ENCODE measurements at regions not wholly inside any gene's neighbourhood (a gene's known extent, or its start where the extent isn't known, plus 50 kb on each side); places are given as distances from the start of the nearest gene placed in this dataset.
"Not testable (repeated sequence)": the region's sequence is repeated elsewhere in the genome, so short reads cannot be mapped to it uniquely, and the experiment has no call there.

DNA sequence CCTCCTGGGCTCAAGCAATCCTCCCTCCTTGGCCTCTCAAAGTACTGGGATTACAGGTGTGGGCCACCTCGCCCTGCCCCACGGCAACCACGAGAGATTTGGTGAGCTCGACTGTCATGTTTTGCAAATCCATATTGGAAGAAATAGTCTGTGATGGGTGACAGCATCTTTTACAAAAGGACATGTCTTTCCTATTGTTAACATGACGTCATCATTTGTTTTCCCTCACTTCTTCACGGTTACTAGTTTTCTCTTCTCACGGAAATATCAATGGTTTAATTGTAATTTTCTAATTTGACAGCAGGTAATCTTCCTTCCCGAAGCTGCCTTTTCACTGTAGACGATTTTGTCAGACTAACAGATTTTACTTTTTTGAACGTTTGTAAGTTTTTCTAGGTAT lies 110.8 kb upstream of the GREM2 start:
- Histone ChIP-seq H3K27ac (ENCODE audit: low read depth, low read length) (no peak overlapping the region), H3K9me3 (ENCODE audit: control insufficient read depth, insufficient read depth, low read length) (peaks cover 8% of the 10 kb centered on the region), H3K4me3 (ENCODE audit: low read depth, low read length) (no peak overlapping the region), H3K27me3 (ENCODE audit: control insufficient read depth, insufficient read depth, low read length) (no peaks in the 10 kb centered on the region)
- no peak for DNase-seq (ENCODE audit: low read depth, low spot score)
- ChIA-PET CTCF (interaction anchor here (1.2 to 1.9 kb wide), 2 partner anchors 10 to 534 kb away, joined by 4 to 9 read pairs; no protein-coding TSS in a partner anchor), POLR2A (no interaction called here)
- TF ChIP-seq, protein P1, sequence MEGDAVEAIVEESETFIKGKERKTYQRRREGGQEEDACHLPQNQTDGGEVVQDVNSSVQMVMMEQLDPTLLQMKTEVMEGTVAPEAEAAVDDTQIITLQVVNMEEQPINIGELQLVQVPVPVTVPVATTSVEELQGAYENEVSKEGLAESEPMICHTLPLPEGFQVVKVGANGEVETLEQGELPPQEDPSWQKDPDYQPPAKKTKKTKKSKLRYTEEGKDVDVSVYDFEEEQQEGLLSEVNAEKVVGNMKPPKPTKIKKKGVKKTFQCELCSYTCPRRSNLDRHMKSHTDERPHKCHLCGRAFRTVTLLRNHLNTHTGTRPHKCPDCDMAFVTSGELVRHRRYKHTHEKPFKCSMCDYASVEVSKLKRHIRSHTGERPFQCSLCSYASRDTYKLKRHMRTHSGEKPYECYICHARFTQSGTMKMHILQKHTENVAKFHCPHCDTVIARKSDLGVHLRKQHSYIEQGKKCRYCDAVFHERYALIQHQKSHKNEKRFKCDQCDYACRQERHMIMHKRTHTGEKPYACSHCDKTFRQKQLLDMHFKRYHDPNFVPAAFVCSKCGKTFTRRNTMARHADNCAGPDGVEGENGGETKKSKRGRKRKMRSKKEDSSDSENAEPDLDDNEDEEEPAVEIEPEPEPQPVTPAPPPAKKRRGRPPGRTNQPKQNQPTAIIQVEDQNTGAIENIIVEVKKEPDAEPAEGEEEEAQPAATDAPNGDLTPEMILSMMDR (IDR thresholded peaks at IDR 0.05; ENCODE audit: low read depth, low read length) = no peak

DNA sequence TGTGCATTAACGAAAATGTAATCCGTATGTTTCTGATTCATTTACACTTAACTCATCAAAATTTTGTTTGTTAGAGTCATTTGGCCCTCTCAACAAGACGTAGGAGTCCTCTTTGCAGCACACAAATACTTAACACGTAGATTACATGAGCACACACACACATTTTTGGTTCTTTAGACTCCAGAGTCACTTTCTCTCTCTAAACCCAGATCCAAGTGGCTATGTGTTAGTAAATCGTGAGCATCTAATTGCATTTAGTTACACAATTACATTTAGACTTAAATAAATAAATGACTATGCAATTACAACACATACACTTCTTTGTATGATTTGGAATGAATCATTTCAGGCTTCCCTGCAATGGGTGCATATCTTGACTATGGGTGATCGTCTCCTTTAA lies 109.0 kb upstream of the GREM2 start:
- Histone ChIP-seq H3K4me3 (ENCODE audit: low read depth, low read length) (no peak overlapping the region), H3K27me3 (ENCODE audit: control insufficient read depth, insufficient read depth, low read length) (no peaks in the 10 kb centered on the region), H3K9me3 (ENCODE audit: control insufficient read depth, insufficient read depth, low read length) (peaks cover under 1% of the 10 kb centered on the region), H3K27ac (ENCODE audit: low read depth, low read length) (no peak overlapping the region)
- TF ChIP-seq, protein P1 (IDR thresholded peaks at IDR 0.05; ENCODE audit: low read depth, low read length) = no peak
- ChIA-PET POLR2A (no interaction called here), CTCF (no interaction called here)
- DNase-seq (ENCODE audit: low read depth, low spot score) = no peak

DNA sequence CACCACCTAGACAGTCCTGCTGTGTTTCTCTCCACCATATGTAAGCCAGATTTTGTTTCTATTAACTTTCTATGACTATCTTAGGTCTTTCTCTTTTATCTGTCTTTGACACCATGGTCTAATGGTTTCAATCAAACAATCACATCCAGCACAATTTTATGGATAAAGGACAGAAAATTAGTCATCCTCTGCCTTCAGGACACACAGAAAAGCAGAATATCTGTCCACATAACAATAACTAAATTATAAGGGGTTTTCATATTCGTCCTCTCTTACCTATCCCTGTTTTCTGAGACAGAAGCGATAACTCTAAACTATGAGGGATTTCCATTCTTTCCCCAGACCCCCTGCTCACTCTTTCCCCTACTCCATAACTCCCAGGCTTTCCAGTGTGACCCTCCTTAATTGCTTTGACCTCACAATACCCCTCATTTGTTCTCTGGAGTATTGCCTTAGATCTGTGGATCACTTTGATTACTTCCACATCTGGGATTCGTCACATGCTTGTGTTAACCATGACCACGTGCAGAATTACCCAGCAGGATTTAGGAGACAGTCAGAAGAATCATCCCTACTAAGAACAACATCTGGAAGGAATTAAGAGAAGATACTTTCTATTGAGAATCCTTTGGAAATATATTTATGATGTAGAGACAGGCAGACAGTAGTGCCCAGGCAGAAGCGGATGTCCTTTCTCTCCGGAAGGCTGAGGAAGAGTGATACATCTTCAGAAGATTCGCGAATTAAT lies 108.2 kb upstream of the GREM2 start:
- ChIA-PET CTCF (interaction anchor here (0.7 kb wide), 2 partner anchors 25 to 715 kb away, joined by 3 to 13 read pairs; no protein-coding TSS in a partner anchor), POLR2A (interaction anchor here (0.6 kb wide), 1 partner anchor 8 kb away, joined by 3 read pairs; no protein-coding TSS in a partner anchor)
- DNase-seq (ENCODE audit: low read depth, low spot score) = no peak
- Histone ChIP-seq H3K4me3 (ENCODE audit: low read depth, low read length) (no peak overlapping the region), H3K27me3 (ENCODE audit: control insufficient read depth, insufficient read depth, low read length) (no peaks in the 10 kb centered on the region), H3K9me3 (ENCODE audit: control insufficient read depth, insufficient read depth, low read length) (no peaks in the 10 kb centered on the region; the same call in 1 of the 2 replicates), H3K27ac (ENCODE audit: low read depth, low read length) (no peak overlapping the region)
- TF ChIP-seq, protein P1 (IDR thresholded peaks at IDR 0.05; ENCODE audit: low read depth, low read length) = no peak

DNA sequence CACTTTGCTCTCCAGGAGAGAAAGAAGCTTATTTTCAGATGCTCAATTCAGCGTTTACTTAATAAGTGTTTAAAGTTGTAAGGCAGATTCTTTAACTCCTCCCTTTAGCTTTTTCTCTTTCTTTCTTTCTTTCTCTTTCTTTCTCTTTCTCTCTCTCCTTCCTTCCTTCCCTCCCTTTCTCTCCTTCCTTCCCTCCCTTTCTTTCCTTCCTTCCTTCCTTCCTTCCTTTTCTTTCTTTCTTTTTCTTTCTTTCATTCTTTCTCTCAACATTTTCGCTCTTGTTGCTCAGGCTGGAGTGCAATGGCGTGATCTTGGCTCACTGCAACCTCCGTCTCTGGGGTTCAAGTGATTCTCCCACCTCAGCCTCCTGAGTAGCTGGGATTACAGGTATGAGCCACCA lies 104.6 kb upstream of the GREM2 start:
- H3K27ac ChIP-seq (ENCODE audit: low read depth, low read length); POLR2A ChIA-PET; DNase-seq (ENCODE audit: low read depth, low spot score); H3K27me3 ChIP-seq (ENCODE audit: control insufficient read depth, insufficient read depth, low read length); H3K4me3 ChIP-seq (ENCODE audit: low read depth, low read length); H3K9me3 ChIP-seq (ENCODE audit: control insufficient read depth, insufficient read depth, low read length): not testable (repeated sequence)
- CTCF ChIA-PET = interaction anchor here (1.1 to 2.2 kb wide), 2 partner anchors 15 to 18 kb away, joined by 4 to 8 read pairs; no protein-coding TSS in a partner anchor

DNA sequence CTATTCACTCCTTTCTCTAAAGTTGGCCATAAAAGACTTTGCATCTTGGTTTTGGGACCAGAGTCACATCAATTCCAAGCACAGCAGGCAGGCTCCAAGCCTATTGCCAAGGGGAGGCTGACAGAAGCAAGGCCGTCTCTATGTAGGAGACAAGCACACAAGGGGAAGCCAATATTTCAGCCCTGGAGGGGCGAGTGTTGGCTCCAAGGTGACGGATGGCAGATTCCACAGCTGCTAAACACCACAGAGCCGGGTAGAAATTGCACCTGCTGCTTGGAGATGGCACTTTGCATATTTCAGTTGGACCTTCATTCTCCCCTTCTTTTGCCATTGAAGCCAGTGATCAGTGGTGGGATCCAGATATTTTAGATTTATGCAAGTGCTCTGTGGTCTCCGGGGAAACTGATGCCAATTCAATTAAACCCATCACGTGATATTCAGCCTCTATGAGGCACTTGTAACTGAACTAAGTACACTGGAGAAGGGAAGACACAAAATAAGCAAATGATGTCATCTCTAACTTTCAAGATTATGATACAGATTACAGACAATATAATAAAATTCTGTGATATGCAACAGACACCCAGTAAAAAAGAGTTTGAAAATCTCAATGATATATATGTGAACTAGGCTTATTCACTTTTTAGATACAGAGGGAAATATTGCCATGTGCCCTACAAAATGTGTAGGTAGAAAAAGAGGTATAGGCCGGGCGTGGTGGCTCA lies 102.8 kb upstream of the GREM2 start:
- no peak for DNase-seq (ENCODE audit: low read depth, low spot score)
- ChIA-PET CTCF (no interaction called here), POLR2A (no interaction called here)
- TF ChIP-seq, protein P1 (IDR thresholded peaks at IDR 0.05; ENCODE audit: low read depth, low read length) = no peak
- no peak overlapping the region for H3K27ac ChIP-seq (ENCODE audit: low read depth, low read length)
- H3K4me3 ChIP-seq (ENCODE audit: low read depth, low read length) = no peak overlapping the region
- H3K9me3 ChIP-seq (ENCODE audit: control insufficient read depth, insufficient read depth, low read length) = no peaks in the 10 kb centered on the region
- H3K27me3 ChIP-seq (ENCODE audit: control insufficient read depth, insufficient read depth, low read length) = no peaks in the 10 kb centered on the region

Data from AG04450 (cell line).